ENCODE measurements at regions not wholly inside any gene's neighbourhood (a gene's known extent, or its start where the extent isn't known, plus 50 kb on each side); places are given as distances from the start of the nearest gene placed in this dataset.

DNA sequence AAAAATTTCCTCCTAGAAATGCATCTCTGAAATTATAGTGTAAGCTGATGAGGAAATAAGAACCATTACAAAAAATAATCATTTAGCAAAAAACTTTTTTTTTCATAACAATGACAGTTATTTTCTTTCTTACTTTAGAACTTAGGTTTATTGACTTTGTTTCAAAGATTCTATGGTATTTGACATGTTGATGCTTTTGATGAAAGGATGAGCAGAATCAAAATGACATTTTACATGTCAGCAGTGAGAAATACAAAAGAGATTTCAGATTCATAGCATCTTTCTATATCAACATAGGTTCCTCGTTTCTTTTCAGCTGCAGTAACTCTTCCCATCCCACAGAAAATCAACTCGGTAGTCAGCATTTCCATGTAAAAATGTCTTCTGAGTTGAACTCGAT is 1226.6 kb upstream of the C9orf72 start:
- DNase-seq (ENCODE audit: extremely low spot score), result no peak
- Histone ChIP-seq H3K27me3 (no peaks in the 10 kb centered on the region), H3K4me1 (no peaks in the 10 kb centered on the region), H3K9me3 (no peaks in the 10 kb centered on the region), H3K36me3 (no peaks in the 10 kb centered on the region), H3K27ac (replicated peaks in 1 of 4) (no peak overlapping the region), H3K4me3 (no peak overlapping the region)
- WGBS, result 68% methylated on average over 3 of the region's 3 CpGs
- intact Hi-C loops (cut with DNase I), result no loop called here
- no peak for TF ChIP-seq EP300 (IDR thresholded peaks at IDR 0.05)
- TF ChIP-seq, protein P1, sequence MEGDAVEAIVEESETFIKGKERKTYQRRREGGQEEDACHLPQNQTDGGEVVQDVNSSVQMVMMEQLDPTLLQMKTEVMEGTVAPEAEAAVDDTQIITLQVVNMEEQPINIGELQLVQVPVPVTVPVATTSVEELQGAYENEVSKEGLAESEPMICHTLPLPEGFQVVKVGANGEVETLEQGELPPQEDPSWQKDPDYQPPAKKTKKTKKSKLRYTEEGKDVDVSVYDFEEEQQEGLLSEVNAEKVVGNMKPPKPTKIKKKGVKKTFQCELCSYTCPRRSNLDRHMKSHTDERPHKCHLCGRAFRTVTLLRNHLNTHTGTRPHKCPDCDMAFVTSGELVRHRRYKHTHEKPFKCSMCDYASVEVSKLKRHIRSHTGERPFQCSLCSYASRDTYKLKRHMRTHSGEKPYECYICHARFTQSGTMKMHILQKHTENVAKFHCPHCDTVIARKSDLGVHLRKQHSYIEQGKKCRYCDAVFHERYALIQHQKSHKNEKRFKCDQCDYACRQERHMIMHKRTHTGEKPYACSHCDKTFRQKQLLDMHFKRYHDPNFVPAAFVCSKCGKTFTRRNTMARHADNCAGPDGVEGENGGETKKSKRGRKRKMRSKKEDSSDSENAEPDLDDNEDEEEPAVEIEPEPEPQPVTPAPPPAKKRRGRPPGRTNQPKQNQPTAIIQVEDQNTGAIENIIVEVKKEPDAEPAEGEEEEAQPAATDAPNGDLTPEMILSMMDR (IDR thresholded peaks at IDR 0.05), result no peak
- no peak for TF ChIP-seq POLR2A (IDR thresholded peaks at IDR 0.05; ENCODE audit: low read depth)
- TF ChIP-seq POLR2AphosphoS5 (IDR thresholded peaks at IDR 0.05), result no peak

DNA sequence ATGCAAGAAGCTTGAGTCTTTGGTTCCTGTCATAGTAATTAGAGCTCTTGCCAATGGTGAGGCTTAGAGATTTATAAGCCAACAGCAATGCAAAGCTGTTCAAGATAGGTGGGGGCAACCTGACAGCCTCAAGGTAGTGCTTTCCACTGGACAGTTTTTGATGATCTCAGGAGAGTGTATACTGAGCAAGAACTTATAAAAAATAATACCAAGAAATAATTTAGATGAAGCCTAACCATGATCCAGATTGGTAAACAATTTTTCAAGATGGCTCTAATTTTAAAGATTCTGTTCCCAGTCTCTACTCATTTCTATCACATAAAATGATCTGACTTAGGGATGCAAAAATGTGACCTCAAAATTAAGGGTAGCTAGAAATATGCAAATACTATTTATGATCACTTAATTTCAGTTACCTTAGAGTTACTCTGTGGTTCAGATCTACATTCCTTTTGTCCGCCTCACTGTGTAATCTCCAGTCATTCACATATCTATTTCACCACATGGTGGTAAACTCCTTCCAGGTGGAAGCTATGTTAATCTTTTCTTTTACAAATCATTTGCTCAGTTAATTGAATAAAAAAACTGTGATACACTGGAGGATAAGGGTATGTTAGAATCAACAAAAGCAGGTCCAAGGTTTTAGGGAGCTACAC is 1228.0 kb upstream of the C9orf72 start:
- H3K4me1 ChIP-seq, result no peaks in the 10 kb centered on the region
- DNase-seq (ENCODE audit: extremely low spot score), result no peak
- no peak overlapping the region for H3K4me3 ChIP-seq
- H3K9me3 ChIP-seq, result no peaks in the 10 kb centered on the region
- no peak overlapping the region for H3K27ac ChIP-seq (replicated peaks in 1 of 4)
- no peak for TF ChIP-seq POLR2AphosphoS5 (IDR thresholded peaks at IDR 0.05)
- no peak for TF ChIP-seq POLR2A (IDR thresholded peaks at IDR 0.05; ENCODE audit: low read depth)
- no peak for TF ChIP-seq EP300 (IDR thresholded peaks at IDR 0.05)
- TF ChIP-seq, protein P1 (IDR thresholded peaks at IDR 0.05), result no peak
- H3K36me3 ChIP-seq, result no peaks in the 10 kb centered on the region
- intact Hi-C loops (cut with DNase I), result no loop called here
- H3K27me3 ChIP-seq, result no peaks in the 10 kb centered on the region
- WGBS, result 95% methylated on average over 1 of the region's 1 CpG

DNA sequence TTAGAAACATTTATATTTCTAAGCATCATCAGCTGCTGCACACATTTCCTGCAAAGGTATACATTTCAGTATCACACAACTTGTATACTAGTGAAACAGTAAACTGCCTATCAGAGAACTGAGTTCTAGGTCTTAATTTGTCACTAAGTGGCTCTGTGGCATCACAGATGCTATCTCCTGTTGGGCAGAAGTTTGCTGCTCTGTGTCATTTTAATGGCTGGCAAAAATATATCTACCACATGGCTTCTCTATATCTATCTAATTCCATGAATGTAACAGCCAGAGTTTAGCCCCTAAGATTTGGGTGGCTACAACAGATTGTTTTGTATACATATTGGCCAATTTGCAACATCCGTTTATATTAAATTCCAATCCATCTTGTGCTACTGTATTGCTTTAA is 1231.9 kb upstream of the C9orf72 start:
- Histone ChIP-seq H3K4me1 (peaks cover 0 to 14% (median 7%) of the 10 kb centered on the region in 4 donors), H3K9me3 (no peaks in the 10 kb centered on the region), H3K27ac (replicated peaks in 1 of 4) (no peak overlapping the region), H3K4me3 (no peak overlapping the region), H3K27me3 (no peaks in the 10 kb centered on the region), H3K36me3 (no peaks in the 10 kb centered on the region)
- intact Hi-C loops (cut with DNase I), result no loop called here
- DNase-seq (ENCODE audit: extremely low spot score), result no peak
- 95% methylated on average over 1 of the region's 1 CpG for WGBS
- TF ChIP-seq POLR2AphosphoS5 (IDR thresholded peaks at IDR 0.05), result no peak
- no peak for TF ChIP-seq EP300 (IDR thresholded peaks at IDR 0.05)
- TF ChIP-seq POLR2A (IDR thresholded peaks at IDR 0.05; ENCODE audit: low read depth), result no peak

DNA sequence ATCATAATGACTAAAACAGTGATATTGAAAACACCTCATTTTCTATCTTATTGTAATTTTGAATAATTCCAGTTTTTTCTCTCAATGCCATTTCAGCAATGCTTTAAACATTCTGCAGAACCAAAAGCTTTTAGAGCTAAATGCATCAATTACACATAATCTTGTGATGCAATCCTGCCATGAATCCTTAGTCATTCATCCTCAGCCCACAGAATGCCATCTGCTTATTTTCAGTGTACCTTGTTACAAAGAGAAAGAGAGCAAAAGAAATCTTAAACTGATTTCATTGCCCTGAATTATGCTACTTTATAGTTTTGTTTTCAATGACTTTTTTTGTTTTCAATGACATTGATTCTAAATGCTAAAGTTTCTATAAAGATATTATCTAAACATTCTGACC is 1234.8 kb upstream of the C9orf72 start:
- H3K36me3 ChIP-seq, result no peaks in the 10 kb centered on the region
- intact Hi-C loops (cut with DNase I), result no loop called here
- no peak overlapping the region for H3K4me3 ChIP-seq
- peaks cover 0 to 14% (median 7%) of the 10 kb centered on the region in 4 donors for H3K4me1 ChIP-seq
- no peak for TF ChIP-seq POLR2A (IDR thresholded peaks at IDR 0.05; ENCODE audit: low read depth)
- TF ChIP-seq, protein P1 (IDR thresholded peaks at IDR 0.05), result no peak
- TF ChIP-seq POLR2AphosphoS5 (IDR thresholded peaks at IDR 0.05), result no peak
- no peak for TF ChIP-seq EP300 (IDR thresholded peaks at IDR 0.05)
- H3K27me3 ChIP-seq, result no peaks in the 10 kb centered on the region
- H3K27ac ChIP-seq (replicated peaks in 1 of 4), result no peak overlapping the region
- H3K9me3 ChIP-seq, result no peaks in the 10 kb centered on the region
- no peak for DNase-seq (ENCODE audit: extremely low spot score)

DNA sequence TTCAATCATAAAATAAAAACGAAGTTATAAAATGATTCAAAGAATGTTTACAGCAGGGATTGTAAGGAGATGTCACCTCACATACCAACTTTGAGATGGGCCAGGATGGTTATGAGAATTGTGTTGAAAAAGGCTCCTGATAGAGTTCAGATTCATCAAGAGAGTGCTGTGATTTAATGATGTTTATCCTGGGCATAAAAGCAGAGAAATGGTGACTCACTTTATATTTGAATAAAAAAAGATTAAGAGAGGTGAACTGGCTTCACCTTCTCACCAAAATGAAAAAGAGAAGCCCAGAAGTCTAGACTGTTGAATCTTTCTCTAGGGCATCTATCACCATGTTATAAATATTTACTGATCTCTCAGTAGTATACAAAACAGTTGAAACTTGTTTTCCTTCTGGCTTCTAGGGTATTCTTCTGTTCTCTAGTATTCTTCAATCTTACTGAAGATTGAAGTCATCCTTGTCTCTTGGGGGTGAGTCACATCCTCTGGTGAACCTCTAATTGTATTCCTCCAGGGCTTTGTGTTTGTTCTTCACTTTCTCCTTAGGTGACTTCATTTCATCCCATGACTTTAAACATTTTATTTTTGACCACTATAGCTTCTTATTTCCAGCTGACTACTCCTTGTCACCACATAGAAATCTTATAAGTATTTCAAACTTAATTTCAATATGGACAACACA is 1237.3 kb upstream of the C9orf72 start:
- no peak for TF ChIP-seq POLR2AphosphoS5 (IDR thresholded peaks at IDR 0.05)
- TF ChIP-seq, protein P1 (IDR thresholded peaks at IDR 0.05), result no peak
- no peak for TF ChIP-seq EP300 (IDR thresholded peaks at IDR 0.05)
- TF ChIP-seq POLR2A (IDR thresholded peaks at IDR 0.05; ENCODE audit: low read depth), result no peak
- H3K36me3 ChIP-seq, result no peaks in the 10 kb centered on the region
- intact Hi-C loops (cut with DNase I), result no loop called here
- no peak for DNase-seq (ENCODE audit: extremely low spot score)
- no peaks in the 10 kb centered on the region for H3K9me3 ChIP-seq
- peaks cover 0 to 14% (median 7%) of the 10 kb centered on the region in 4 donors for H3K4me1 ChIP-seq
- H3K27ac ChIP-seq (replicated peaks in 1 of 4), result no peak overlapping the region
- 34% methylated on average over 1 of the region's 1 CpG for WGBS
- no peak overlapping the region for H3K4me3 ChIP-seq
- no peaks in the 10 kb centered on the region for H3K27me3 ChIP-seq

All from esophagus muscularis mucosa (tissue), 4 donors.